ENCODE measurements at regions not wholly inside any gene's neighbourhood (a gene's known extent, or its start where the extent isn't known, plus 50 kb on each side); places are given as distances from the start of the nearest gene placed in this dataset.

GRCh38 chr18:7333025-7333562, 102.2 kb downstream of the LRRC30 start:
- no peak for DNase-seq (ENCODE audit: low spot score)
- ChIA-PET CTCF (interaction anchor here (0.7 kb wide), 1 partner anchor 119 kb away, joined by 3 read pairs; no protein-coding TSS in a partner anchor), POLR2A (no interaction called here)
- Mint-ChIP-seq H3K4me1 (no peaks in the 10 kb centered on the region), H3K36me3 (no peaks in the 10 kb centered on the region), H3K27me3 (ENCODE audit: low read depth) (no peaks in the 10 kb centered on the region), H3K4me3 (no peak overlapping the region), H3K27ac (no peak overlapping the region), H3K9me3 (no peaks in the 10 kb centered on the region)
- no peak for ATAC-seq
- TF ChIP-seq SMAD4 (CRISPR knock-in tag; IDR thresholded peaks at IDR 0.05) (no peak), NFYB (CRISPR knock-in tag; conservative IDR thresholded peaks at IDR 0.05; ENCODE audit: low read depth) (no peak), NR1H2 (CRISPR knock-in tag; IDR thresholded peaks at IDR 0.05) (no peak), ZNF219 (CRISPR knock-in tag; IDR thresholded peaks at IDR 0.05; ENCODE audit: borderline replicate concordance) (no peak), HMGA2 (CRISPR knock-in tag; IDR thresholded peaks at IDR 0.05) (no peak), FOXP1 (CRISPR knock-in tag; IDR thresholded peaks at IDR 0.05; ENCODE audit: borderline replicate concordance) (no peak), JUN (CRISPR knock-in tag; IDR thresholded peaks at IDR 0.05) (no peak), E2F1 (CRISPR knock-in tag; IDR thresholded peaks at IDR 0.05) (no peak), USF2 (CRISPR knock-in tag; IDR thresholded peaks at IDR 0.05) (no peak), ZNF281 (CRISPR knock-in tag; IDR thresholded peaks at IDR 0.05) (no peak), KAT7 (CRISPR knock-in tag; IDR thresholded peaks at IDR 0.05; ENCODE audit: borderline replicate concordance) (no peak)
- TF ChIP-seq, protein P1, sequence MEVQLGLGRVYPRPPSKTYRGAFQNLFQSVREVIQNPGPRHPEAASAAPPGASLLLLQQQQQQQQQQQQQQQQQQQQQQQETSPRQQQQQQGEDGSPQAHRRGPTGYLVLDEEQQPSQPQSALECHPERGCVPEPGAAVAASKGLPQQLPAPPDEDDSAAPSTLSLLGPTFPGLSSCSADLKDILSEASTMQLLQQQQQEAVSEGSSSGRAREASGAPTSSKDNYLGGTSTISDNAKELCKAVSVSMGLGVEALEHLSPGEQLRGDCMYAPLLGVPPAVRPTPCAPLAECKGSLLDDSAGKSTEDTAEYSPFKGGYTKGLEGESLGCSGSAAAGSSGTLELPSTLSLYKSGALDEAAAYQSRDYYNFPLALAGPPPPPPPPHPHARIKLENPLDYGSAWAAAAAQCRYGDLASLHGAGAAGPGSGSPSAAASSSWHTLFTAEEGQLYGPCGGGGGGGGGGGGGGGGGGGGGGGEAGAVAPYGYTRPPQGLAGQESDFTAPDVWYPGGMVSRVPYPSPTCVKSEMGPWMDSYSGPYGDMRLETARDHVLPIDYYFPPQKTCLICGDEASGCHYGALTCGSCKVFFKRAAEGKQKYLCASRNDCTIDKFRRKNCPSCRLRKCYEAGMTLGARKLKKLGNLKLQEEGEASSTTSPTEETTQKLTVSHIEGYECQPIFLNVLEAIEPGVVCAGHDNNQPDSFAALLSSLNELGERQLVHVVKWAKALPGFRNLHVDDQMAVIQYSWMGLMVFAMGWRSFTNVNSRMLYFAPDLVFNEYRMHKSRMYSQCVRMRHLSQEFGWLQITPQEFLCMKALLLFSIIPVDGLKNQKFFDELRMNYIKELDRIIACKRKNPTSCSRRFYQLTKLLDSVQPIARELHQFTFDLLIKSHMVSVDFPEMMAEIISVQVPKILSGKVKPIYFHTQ (CRISPR knock-in tag; IDR thresholded peaks at IDR 0.05) = no peak
- TF ChIP-seq, protein P2, sequence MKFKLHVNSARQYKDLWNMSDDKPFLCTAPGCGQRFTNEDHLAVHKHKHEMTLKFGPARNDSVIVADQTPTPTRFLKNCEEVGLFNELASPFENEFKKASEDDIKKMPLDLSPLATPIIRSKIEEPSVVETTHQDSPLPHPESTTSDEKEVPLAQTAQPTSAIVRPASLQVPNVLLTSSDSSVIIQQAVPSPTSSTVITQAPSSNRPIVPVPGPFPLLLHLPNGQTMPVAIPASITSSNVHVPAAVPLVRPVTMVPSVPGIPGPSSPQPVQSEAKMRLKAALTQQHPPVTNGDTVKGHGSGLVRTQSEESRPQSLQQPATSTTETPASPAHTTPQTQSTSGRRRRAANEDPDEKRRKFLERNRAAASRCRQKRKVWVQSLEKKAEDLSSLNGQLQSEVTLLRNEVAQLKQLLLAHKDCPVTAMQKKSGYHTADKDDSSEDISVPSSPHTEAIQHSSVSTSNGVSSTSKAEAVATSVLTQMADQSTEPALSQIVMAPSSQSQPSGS (CRISPR knock-in tag; IDR thresholded peaks at IDR 0.05; ENCODE audit: borderline replicate concordance, low read depth) = no peak
- TF ChIP-seq, protein P3, sequence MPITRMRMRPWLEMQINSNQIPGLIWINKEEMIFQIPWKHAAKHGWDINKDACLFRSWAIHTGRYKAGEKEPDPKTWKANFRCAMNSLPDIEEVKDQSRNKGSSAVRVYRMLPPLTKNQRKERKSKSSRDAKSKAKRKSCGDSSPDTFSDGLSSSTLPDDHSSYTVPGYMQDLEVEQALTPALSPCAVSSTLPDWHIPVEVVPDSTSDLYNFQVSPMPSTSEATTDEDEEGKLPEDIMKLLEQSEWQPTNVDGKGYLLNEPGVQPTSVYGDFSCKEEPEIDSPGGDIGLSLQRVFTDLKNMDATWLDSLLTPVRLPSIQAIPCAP (CRISPR knock-in tag; IDR thresholded peaks at IDR 0.05) = no peak

- H3K27ac Mint-ChIP-seq = no peak overlapping the region
- no peak overlapping the region for H3K4me3 Mint-ChIP-seq
- TF ChIP-seq ATF6 (CRISPR knock-in tag; IDR thresholded peaks at IDR 0.05) = no peak
- no peak for TF ChIP-seq NFATC4 (CRISPR knock-in tag; IDR thresholded peaks at IDR 0.05)
- no peak for TF ChIP-seq ERG (CRISPR knock-in tag; IDR thresholded peaks at IDR 0.05)
- no peak for TF ChIP-seq FOXK1 (CRISPR knock-in tag; IDR thresholded peaks at IDR 0.05)
- no peak for TF ChIP-seq PRRX2 (CRISPR knock-in tag; IDR thresholded peaks at IDR 0.05)
Measured at GRCh38 chr18:7334973-7335568, 104.2 kb downstream of the LRRC30 start.

More at GRCh38 chr18:7334973-7335568, 104.2 kb downstream of the LRRC30 start:
- DNase-seq (ENCODE audit: low spot score) (peak; percentile 14), ATAC-seq (no peak)
- ChIA-PET CTCF (interaction anchor here (0.5 kb wide), 1 partner anchor 112 kb away, joined by 3 read pairs; no protein-coding TSS in a partner anchor), POLR2A (no interaction called here)
- Mint-ChIP-seq H3K9me3 (no peaks in the 10 kb centered on the region), H3K4me1 (no peaks in the 10 kb centered on the region), H3K27me3 (ENCODE audit: low read depth) (no peaks in the 10 kb centered on the region), H3K36me3 (no peaks in the 10 kb centered on the region)
